ENCODE measurements at regions not wholly inside any gene's neighbourhood (a gene's known extent, or its start where the extent isn't known, plus 50 kb on each side); places are given as distances from the start of the nearest gene placed in this dataset.

DNA sequence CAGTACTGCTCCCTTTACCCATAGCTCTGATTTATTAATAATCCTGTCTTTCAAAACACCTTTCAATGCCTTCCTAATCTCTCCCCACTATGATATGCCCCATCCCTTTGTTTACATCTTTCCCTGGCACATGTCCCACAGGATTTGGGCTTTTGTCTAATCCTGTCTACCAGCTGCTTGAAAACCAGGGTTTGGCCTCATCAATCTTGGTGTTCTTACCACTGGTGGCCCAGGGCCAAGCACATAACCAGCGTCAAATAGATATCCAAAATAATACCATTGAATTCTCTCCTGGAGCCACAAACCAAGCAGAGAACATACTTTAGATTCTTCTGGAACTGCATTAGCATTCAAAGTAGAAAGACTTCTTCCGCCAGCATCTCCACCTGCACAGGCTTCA is 104.8 kb upstream of the PPP2R3A start:
- no peak for TF ChIP-seq EZH2phosphoT487 (IDR thresholded peaks at IDR 0.05; ENCODE audit: borderline replicate concordance)
- TF ChIP-seq, protein P1, sequence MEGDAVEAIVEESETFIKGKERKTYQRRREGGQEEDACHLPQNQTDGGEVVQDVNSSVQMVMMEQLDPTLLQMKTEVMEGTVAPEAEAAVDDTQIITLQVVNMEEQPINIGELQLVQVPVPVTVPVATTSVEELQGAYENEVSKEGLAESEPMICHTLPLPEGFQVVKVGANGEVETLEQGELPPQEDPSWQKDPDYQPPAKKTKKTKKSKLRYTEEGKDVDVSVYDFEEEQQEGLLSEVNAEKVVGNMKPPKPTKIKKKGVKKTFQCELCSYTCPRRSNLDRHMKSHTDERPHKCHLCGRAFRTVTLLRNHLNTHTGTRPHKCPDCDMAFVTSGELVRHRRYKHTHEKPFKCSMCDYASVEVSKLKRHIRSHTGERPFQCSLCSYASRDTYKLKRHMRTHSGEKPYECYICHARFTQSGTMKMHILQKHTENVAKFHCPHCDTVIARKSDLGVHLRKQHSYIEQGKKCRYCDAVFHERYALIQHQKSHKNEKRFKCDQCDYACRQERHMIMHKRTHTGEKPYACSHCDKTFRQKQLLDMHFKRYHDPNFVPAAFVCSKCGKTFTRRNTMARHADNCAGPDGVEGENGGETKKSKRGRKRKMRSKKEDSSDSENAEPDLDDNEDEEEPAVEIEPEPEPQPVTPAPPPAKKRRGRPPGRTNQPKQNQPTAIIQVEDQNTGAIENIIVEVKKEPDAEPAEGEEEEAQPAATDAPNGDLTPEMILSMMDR (conservative IDR thresholded peaks at IDR 0.05; ENCODE audit: low read length): no peak

DNA sequence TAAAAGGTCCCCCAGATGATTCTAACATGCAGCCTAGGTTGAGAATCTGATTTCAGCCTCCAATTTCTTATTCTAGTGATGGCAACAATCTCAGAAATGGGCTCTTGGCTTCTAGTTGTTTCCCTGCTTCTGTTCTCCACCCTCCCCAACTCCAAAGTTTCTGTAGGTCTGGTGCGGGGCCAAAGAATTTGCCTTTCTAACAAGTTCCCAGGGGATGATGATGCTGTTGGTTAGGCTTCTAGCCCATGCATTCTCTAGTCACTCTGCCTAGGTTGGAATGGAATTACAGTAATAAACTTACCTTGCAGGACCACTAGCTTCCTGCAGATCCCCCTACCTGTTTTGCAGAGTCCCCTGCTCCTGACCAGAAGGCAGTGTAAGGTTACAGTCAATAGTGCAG is 103.2 kb upstream of the PPP2R3A start:
- no peaks in the 10 kb centered on the region for H3K4me1 ChIP-seq (ENCODE audit: insufficient read depth, low read length, poor library complexity, severe bottlenecking)
- no peak overlapping the region for H3K9ac ChIP-seq (ENCODE audit: low read depth, low read length, poor library complexity, severe bottlenecking)
- TF ChIP-seq, protein P1 (conservative IDR thresholded peaks at IDR 0.05; ENCODE audit: low read length): no peak
- no peak for TF ChIP-seq EZH2phosphoT487 (IDR thresholded peaks at IDR 0.05; ENCODE audit: borderline replicate concordance)
- H3F3A ChIP-seq (ENCODE audit: low read depth): no peaks in the 10 kb centered on the region
- no peaks in the 10 kb centered on the region for H3K9me3 ChIP-seq (ENCODE audit: insufficient read depth, low read depth, low read length)
- no peak overlapping the region for H3K4me3 ChIP-seq (ENCODE audit: low read length, poor library complexity, severe bottlenecking)
- H3K9me2 ChIP-seq (replicated peaks; ENCODE audit: low read depth, low read length): no peaks in the 10 kb centered on the region
- H3K79me2 ChIP-seq (ENCODE audit: insufficient read depth, low read length): no peaks in the 10 kb centered on the region
- no peak overlapping the region for H3K4me2 ChIP-seq (ENCODE audit: low read depth, low read length, poor library complexity, severe bottlenecking)
- no peaks in the 10 kb centered on the region for H3K27me3 ChIP-seq (ENCODE audit: insufficient read depth, low read length, poor library complexity, severe bottlenecking)
- no peaks in the 10 kb centered on the region for H4K20me1 ChIP-seq (ENCODE audit: insufficient read depth, low read length, poor library complexity, severe bottlenecking)
- H2AFZ ChIP-seq (ENCODE audit: low read length): no peak overlapping the region
- H3K36me3 ChIP-seq (ENCODE audit: insufficient read depth, low read length): no peaks in the 10 kb centered on the region

More for the DNA sequence above, 104.8 kb upstream of the PPP2R3A start:
- no peaks in the 10 kb centered on the region for H3F3A ChIP-seq (ENCODE audit: low read depth)
- no peaks in the 10 kb centered on the region for H3K79me2 ChIP-seq (ENCODE audit: insufficient read depth, low read length)
- H3K9me3 ChIP-seq (ENCODE audit: insufficient read depth, low read depth, low read length): no peaks in the 10 kb centered on the region
- no peaks in the 10 kb centered on the region for H3K36me3 ChIP-seq (ENCODE audit: insufficient read depth, low read length)
- H3K27me3 ChIP-seq (ENCODE audit: insufficient read depth, low read length, poor library complexity, severe bottlenecking): no peaks in the 10 kb centered on the region
- no peak overlapping the region for H3K9ac ChIP-seq (ENCODE audit: low read depth, low read length, poor library complexity, severe bottlenecking)
- H4K20me1 ChIP-seq (ENCODE audit: insufficient read depth, low read length, poor library complexity, severe bottlenecking): no peaks in the 10 kb centered on the region
- H3K9me2 ChIP-seq (replicated peaks; ENCODE audit: low read depth, low read length): no peaks in the 10 kb centered on the region
- H2AFZ ChIP-seq (ENCODE audit: low read length): no peak overlapping the region
- H3K4me3 ChIP-seq (ENCODE audit: low read length, poor library complexity, severe bottlenecking): no peak overlapping the region
- H3K4me1 ChIP-seq (ENCODE audit: insufficient read depth, low read length, poor library complexity, severe bottlenecking): no peaks in the 10 kb centered on the region
- no peak overlapping the region for H3K4me2 ChIP-seq (ENCODE audit: low read depth, low read length, poor library complexity, severe bottlenecking)

DNA sequence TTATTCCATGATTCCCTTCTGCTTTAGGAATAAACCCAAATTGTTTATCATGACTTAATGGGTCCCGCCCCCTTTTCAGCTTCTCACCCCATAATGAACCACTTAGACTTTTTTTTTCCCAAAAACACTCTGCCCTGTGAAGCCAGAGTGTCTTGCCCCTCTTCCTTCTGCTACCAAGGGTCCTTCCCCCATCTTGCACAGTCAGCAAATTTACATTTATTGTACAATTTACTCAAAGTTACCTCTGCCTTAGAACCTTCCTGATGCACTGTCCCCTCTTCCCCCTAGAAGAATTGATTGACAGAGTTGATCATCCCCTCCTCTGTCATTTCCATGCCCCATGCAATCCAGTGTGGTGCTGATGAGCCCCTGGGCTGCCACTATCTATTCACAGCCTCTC is 101.5 kb upstream of the PPP2R3A start:
- Histone ChIP-seq H3K79me2 (ENCODE audit: insufficient read depth, low read length) (no peaks in the 10 kb centered on the region), H3K36me3 (ENCODE audit: insufficient read depth, low read length) (no peaks in the 10 kb centered on the region), H2AFZ (ENCODE audit: low read length) (no peak overlapping the region), H3F3A (ENCODE audit: low read depth) (no peaks in the 10 kb centered on the region), H3K9me3 (ENCODE audit: insufficient read depth, low read depth, low read length) (no peaks in the 10 kb centered on the region; the same call in 1 of the 2 replicates), H3K4me2 (ENCODE audit: low read depth, low read length, poor library complexity, severe bottlenecking) (no peak overlapping the region), H3K9ac (ENCODE audit: low read depth, low read length, poor library complexity, severe bottlenecking) (no peak overlapping the region), H3K4me1 (ENCODE audit: insufficient read depth, low read length, poor library complexity, severe bottlenecking) (no peaks in the 10 kb centered on the region), H3K9me2 (replicated peaks; ENCODE audit: low read depth, low read length) (no peaks in the 10 kb centered on the region), H3K4me3 (ENCODE audit: low read length, poor library complexity, severe bottlenecking) (no peak overlapping the region), H3K27me3 (ENCODE audit: insufficient read depth, low read length, poor library complexity, severe bottlenecking) (no peaks in the 10 kb centered on the region), H4K20me1 (ENCODE audit: insufficient read depth, low read length, poor library complexity, severe bottlenecking) (no peaks in the 10 kb centered on the region)
- no peak for TF ChIP-seq EZH2phosphoT487 (IDR thresholded peaks at IDR 0.05; ENCODE audit: borderline replicate concordance)
- TF ChIP-seq, protein P1 (conservative IDR thresholded peaks at IDR 0.05; ENCODE audit: low read length): no peak

Measured in Loucy (cell line).